ENCODE measurements at regions not wholly inside any gene's neighbourhood (a gene's known extent, or its start where the extent isn't known, plus 50 kb on each side); places are given as distances from the start of the nearest gene placed in this dataset.

GRCh38 chr20:4066551-4066950 is 51.2 kb upstream of the RNF24 start:
- TF ChIP-seq EZH2 (IDR thresholded peaks at IDR 0.05) (no peak), POLR2AphosphoS5 (IDR thresholded peaks at IDR 0.05; ENCODE audit: borderline replicate concordance, low read depth, low read length) (no peak)

All from SK-N-MC (cell line).